Right renal cortex interstitium (tissue), 3 donors: ENCODE measurements at regions not wholly inside any gene's neighbourhood (a gene's known extent, or its start where the extent isn't known, plus 50 kb on each side); places are given as distances from the start of the nearest gene placed in this dataset.

Experiments used
- DNase-seq, 3 donors: peaks; one replicate each; pipeline ENCODE4 v3.0.0-alpha.2; 2013; ENCODE audit warnings: low read depth in 3 of 3, low spot score in 2 of 3

DNA sequence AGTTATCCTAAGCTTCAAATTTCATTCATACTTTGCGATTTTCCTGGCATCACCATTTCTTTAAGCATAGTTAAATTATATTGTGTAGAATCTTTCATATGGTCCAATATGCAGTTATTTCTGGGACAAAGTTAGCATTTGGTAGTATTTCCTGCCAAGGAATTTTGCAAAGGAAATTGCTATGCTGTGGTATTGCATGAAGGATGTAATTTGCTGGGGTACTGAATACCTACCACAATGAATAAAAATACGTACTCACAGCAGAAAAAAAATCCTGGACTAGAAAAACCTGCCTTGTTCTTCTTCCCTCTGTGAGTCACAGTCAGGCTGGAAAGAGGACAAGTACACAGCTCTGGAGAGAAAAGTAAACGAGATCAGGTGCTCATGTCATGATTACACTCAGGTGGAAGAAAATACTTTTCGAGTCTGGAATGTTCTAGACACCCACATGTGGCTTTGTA lies 241.2 kb downstream of the PTBP2 start:
- DNase-seq: no peak

DNA sequence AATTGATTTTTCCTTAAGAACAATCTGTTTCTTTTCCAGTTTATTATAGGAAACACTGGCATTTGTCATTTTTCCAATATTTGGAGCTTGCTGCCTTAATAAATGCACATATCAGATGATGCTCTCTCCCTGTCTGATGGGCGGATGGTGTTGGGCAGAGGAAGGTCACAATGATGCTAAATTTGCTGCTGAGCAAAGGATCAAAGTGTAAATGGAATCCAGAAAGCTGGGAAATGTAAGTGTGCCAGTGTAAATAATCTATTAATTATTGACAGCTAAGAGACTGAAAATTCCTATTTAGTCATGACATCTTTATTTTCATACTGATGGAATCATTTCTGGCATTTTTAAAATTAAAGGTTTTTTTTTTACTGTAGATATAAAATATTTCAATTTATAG lies 243.2 kb downstream of the PTBP2 start:
- no peak for DNase-seq

DNA sequence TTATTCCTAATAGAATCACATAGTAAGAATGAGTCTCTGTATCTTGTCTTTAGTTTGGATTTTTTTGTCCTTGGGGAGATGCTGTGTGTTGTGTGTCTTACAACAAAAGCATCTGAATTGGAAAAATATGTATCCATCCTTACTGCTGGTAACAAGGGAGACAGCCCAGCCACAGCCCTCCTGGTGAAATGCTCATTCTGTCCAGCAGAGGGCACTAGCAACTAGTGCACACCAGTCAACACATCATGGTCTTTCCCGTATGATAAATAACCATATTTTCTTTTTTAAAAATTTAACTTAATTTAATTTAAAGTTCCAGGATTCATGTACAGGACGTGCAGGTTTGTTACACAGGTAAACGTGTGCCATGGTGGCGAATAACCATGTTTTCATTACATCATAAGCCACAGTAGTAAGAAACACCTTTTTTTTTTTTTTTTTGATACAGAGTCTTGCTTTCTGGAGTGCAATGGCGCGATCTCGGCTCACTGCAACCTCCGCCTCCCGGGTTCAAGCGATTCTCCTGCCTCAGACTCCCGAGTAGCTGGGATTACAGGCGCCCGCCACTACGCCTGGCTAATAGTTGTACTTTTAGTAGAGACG lies 245.1 kb downstream of the PTBP2 start:
- peak; percentile 44 to 53 (median 47) for DNase-seq

DNA sequence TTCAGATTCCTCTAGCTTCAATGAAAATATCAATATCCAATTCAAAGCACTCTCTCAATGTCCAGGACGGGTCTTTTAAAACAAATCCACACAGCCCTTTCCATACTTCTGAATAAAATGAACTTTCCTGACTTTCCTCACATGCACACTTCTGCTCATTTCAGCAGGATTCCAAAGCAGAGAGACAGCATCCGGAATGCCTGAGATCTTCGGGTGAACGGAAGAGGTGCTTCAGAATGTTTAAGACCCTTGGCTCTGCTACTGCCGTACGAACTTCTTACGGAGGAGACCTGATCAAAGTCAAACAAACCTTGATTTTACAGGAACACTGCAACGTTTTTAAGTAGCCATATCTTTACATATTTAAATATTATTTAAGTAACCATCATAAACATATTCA lies 245.7 kb downstream of the PTBP2 start:
- DNase-seq: no peak

DNA sequence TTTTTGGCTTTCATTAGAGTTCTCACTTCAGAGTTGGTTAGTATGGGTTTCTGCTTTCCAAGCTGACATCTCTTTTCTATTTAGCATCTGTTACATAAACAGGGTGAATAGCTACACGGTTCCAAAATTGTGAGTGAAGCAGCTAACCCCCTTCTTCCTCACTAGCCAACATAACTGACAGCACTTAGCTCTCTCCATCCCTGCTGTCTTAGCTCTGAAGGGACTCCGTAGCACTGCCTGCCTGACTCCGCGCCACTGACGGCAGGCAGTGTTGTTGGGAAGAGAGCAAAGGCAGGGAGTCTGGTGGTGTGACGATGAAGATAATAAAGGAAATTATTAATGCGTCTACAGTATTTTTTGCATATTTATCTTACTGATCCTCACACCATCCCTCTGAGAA lies 247.0 kb downstream of the PTBP2 start:
- DNase-seq: no peak

DNA sequence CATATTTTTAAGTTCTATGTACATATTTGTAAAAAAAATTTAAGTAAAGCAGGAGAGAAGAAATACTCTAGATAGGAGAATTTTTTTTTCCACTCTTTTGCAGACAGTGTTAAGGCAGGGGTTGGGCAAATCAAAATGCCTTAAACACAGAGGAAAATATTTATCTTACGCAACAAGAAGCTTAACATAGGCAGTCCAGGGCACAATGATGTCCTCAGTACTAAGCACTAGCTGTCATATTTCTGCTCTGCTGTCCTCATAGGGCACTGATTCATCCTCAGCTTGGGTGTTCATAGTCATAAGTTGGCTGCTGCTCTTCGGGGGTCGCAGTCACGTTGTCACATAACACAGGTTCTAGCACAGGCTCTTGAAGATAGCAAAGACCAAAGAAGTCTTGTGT lies 247.4 kb downstream of the PTBP2 start:
- no peak for DNase-seq

DNA sequence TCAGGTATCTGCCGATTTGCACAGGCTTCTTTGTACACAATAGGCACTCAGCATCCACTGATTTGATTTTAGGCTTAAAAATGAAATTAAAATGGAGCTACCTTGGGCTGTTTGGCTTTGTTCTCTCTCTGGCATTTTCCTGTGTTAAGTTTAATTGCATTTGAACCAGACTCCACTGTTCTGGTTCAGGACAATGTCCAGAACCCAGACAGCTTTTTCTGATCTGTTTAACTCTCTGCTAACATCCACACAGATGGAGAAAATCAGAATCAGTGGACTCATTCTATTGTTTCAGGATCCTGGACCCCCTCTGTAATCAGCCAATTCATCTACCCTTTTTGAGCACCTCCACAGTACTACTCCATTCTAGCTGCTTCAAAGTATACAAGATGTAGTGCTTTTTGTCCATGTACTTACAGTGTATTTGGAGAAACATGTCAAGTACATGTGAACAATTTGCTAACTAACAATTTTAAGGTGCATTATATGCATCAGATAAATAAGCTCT lies 248.1 kb downstream of the PTBP2 start:
- no peak for DNase-seq

DNA sequence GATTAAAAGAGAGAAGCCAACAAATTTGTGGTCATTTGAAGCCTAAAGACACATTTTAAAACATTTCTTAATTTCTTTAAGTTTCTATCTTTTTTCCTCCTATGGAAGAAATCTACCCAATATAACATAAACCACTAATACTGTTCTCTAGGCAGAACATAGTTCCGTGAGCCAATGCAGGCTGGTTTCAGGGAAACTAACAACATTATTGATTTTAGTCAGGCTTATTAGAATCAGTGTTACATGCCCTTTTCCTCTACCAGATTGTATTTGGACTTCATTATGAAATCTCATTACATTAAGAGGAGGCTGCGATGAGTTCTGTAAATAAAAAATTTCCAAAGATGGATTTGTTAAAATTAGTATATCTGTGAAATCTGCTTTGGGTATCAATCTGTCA lies 249.9 kb downstream of the PTBP2 start:
- no peak for DNase-seq

DNA sequence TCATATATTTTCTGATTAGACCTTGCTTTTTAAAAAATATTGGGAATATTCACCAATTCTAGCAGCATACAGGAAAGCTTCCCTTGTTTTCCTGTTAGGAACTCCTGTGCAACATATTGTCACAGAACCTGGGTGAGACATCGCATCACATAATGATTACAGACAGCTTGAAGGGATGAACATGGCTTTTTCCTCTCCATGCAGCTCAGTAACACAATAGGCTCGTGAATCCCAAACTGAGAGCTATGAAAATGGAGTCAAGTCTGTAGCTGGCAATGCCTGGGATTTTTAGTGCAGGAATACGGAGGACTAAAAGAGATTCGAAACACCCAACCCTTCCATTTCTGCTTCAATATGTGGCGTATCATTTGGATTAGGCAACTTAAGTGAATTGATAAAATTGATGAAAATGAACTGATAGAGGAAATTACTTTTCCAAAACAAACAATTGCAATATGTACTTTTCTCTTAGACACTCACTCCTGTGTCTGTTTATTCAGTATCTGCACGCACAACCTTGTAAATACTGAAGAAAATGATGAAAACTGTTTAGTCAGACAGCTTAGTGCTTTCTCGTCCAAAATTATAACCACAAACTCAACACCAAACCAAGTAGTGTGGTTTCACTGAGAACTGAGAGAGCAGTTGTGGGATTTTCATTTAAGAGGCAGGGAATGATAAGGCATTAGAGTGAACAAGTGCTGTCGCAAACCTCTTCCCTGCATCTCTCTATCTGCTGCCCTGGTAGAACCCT lies 250.4 kb downstream of the PTBP2 start:
- no peak for DNase-seq

DNA sequence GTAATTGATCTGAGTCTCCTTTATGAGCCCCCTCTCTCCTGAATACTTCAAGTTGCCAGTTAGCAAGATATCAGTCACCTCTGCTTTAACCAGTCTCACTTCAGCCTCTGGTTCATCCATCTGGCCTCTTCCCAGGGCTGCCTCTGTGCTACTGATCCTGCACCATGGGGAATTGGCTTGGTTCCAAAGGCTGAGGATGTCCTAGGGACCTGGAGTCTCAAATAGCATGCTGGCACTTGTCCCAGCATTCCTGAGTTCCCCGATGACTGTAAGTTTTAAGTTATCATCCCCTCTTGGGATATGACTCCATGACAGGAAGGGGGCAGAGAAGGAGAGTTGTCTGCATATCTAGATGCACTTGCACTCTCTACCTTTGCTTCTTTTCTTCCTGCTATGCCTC lies 252.0 kb downstream of the PTBP2 start:
- DNase-seq: no peak

DNA sequence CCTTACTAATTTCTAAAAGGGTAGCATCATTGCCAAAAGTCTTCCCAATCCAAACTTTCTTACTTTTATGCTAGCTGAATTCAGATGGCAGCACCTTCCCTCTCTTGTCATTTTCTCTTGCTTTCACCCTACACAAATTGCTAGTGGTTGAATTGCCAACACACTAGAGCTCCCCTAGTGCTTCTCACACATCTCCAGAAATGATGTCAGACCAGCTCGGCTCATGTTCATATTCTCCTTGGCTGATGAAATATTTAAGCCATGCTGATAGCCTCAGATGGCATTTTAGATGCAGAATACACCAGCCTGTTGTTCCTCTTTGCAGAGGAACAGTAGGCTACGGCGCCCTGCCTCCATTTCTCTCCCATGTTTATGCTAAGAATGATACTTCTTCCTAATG lies 256.9 kb downstream of the PTBP2 start:
- DNase-seq: no peak

DNA sequence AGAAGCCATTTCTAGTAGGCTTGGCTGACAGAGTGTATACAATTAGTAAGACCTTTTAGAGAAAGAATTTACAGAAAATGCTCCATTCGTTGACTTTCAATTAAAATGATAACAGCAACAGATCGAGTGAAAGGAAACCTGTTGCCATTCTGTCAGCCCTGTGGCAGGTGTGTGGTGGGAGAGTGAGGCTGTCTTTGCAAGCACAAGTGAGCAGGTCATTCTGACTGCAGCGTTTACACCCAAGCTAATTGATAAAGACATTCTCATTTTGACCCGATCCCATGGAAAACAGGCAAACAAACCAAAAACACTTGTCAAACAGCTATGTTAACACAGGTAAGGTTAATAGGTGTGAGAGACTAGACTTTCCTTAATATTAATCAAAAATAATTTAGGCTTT lies 257.3 kb downstream of the PTBP2 start:
- no peak for DNase-seq

DNA sequence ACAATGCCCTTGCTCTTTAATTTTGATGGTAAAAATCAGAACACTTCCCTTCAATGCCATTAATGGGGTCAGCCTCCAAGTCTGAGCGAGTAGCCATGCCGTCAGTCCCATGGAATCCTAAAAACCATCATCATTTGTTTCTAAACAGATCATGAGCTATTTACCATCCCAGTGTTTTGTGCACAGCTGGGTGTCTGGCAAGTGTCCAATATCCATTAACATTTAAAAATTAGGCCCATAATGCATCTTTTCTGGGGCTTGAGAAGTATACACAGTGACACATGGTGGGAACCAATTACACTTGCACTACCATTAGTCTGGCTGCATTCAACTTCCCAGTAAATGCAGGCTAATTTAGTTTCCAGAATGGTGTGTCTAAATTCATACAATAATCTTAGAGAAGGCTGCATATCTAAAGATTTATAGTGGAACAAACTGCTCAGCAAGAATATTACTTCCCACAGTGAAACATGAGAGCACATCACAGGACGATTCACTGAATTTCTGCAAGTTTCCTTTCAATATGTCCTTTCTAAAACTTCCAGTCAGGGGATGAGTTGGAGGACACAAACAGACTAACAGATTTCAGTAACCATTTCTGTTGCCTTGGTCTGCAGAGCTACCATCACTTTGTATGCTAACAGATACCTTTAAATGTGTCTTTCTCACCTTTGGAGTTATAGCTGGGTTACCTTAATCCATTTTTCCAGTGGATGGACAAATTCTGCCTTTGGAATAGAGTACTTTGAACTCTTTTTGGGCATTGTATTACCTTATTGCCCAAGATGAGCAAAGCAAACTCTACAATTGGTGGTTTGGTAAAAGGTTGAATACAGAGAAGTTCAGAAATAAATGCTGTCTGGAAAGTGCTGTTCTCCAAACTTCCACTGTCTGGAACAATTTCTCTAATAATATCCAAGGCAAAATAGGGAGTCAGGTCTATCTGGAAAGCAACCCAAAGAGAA lies 258.0 kb downstream of the PTBP2 start:
- peak in 1 of 3 donors; percentile 17 for DNase-seq

DNA sequence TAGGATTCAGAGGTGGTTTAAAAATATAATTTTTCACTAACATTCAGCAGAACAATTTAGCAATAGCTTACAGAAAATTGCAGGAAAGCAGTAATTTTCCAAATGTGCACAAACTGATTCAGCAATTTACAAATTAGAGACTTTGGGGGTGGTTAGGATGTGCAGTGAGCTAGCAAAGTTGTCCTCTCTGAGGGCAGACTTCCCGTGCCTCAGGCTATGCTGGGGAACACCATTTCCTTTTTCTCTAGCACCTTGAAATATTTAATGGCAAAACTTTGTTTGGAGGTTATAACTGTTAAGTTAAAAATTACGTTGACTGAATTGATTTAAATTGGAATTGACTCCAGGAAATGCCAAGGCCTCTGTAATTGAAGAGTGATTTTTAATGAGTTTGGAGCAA lies 258.9 kb downstream of the PTBP2 start:
- DNase-seq: no peak

DNA sequence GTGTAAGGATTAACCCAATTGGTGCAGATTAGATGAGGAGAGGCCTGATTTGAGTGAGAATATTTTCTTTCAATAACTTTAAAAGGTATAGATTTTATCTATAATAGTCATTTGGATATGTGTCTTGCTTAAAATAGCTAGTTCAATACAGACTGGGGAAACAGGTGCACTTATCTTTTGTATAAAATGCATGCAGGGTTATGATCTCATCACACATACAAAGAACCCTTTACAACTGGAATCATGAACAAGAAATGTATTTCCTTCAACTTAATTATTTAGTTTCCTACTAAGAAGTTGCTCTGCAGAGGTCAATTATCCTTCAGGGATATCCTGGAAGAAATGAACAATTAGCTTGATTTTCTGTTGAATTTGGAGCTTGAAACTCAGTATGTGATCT lies 259.6 kb downstream of the PTBP2 start:
- DNase-seq: no peak

DNA sequence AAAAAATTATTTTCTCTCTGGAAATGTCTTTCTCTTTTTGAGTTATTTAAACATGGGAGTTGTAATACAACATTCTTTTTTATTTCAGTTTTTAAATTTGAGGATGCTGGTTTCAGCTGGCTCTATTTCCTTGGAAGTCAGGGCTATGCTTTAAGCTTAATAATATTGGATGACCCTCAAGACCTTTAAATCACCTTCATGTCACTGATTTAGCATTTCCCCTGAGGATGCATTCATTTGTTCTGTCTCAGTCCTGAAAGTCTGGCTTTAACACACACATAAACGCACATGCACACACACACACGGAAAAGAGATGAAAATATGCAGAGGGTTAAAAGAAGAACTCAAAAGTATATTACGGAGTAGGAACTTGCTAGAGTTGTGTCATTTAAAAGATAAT lies 260.5 kb downstream of the PTBP2 start:
- no peak for DNase-seq

DNA sequence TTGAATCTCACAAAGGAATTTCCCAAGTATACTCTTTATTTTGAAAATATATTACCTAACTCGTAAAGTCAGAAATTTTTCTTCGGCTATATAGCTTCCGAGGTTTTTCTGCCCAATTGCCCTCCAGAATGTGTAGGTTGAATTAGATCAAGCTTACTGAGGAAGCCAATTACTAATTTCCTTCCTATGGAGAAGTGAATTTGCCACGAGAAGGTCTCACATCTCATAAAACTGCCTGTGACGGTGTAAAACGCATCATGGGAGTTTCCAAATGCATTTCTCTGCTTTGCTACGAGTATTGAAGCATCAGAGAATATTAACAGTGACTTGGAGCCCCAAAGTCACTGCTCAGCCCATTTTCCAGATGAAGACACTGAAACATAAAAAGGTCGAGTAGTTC lies 262.3 kb downstream of the PTBP2 start:
- DNase-seq: no peak

DNA sequence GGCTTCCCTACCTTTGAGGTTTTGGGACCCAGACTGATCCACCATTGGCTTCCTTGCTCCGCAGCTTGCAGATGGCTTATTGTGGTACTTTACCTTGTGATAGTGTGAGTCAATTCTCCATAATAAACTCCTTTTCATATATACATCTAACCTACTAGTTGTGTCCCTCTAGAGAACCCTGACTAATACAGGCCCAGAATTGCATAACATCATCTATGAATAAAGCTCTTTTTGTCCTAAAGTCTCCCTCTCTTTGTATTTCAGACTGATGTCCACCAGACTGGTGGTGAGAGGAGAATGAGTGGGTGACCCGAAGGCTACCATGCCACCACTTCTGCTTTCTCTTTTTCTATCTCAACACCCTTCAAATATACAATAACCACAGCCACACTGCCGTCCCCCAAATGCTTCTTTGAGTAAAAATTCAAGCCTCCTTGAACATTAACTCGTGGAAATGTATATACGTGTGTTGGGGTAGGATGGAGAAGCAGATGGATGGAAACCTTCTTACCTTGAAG lies 265.7 kb downstream of the PTBP2 start:
- DNase-seq: no peak

DNA sequence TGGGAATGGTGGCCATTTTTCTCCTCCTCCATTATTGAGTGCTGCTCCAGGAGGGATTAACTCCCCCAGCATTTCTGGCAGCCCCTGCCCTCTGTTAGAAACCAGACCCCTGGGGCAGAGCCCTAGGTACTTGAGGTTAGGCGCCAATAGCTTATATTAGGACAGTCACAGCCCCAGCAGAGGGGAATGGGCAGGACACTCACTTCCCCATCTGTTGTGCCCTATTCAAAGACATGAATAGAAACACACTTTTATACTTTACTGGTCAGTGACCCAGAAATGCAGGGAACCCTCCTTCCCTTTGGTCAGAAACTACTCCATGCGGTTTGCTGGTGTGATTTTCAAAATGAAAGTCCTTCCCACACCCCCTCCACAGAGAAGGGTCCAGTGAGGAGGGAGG lies 267.7 kb downstream of the PTBP2 start:
- no peak for DNase-seq

DNA sequence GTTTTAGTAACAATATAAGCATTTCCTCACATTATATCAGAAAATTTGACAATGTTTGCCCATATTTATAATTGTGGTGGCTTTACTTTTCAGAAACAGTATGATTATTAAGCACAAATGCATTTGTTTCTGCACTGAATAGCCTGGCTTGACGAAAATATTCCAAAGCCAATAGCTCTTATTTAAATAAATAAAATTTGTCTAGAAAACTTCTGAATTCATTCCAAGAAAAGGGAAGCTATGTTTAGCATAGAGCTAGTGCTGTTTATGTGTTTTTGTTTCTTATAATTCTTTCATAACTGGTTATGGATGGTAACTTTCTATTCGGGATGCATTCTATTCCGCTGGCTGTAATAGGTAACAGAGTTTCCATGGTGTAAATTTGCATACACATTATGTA lies 268.6 kb downstream of the PTBP2 start:
- no peak for DNase-seq

DNA sequence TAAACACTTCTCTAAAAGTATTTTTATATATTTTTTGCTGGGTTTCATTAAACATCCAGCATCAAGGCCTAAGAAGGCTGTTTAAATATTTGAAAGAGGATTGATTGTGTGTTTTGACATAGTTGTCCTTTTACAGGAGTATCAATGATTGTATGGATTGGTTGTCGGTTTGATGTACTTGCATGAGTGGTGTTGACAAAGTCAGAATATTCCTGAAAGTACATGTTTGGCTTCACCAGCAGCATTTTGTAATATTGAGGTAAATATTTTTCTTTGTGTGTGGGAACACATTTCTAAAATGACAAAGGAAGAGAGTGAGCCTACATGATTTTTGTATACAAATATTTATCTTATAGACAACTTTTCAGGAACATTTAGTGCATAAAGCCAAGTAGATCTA lies 269.7 kb downstream of the PTBP2 start:
- DNase-seq: no peak
